ENCODE measurements at regions not wholly inside any gene's neighbourhood (a gene's known extent, or its start where the extent isn't known, plus 50 kb on each side); places are given as distances from the start of the nearest gene placed in this dataset.

- no peak overlapping the region for H3K27ac Mint-ChIP-seq
- H3K4me3 Mint-ChIP-seq = no peak overlapping the region
Measured at GRCh38 chr3:64913515-64913914, 225.7 kb upstream of the ADAMTS9 start.

GRCh38 chr3:64911138-64911537, 223.3 kb upstream of the ADAMTS9 start:
- H3K4me1 Mint-ChIP-seq (ENCODE audit: low read depth in 2 of 2) = no peaks in the 10 kb centered on the region
- no peaks in the 10 kb centered on the region for H3K36me3 Mint-ChIP-seq
- peaks cover 23% of the 10 kb centered on the region for H3K9me3 Mint-ChIP-seq
- no peak overlapping the region for H3K27ac Mint-ChIP-seq
- ATAC-seq (peak in 1 of 2 donors; percentile 51), DNase-seq (ENCODE audit: low spot score) (no peak)
- H3K27me3 Mint-ChIP-seq = no peaks in the 10 kb centered on the region
- no peak overlapping the region for H3K4me3 Mint-ChIP-seq

More at GRCh38 chr3:64913515-64913914, 225.7 kb upstream of the ADAMTS9 start:
- Mint-ChIP-seq H3K9me3 (peaks cover 19% of the 10 kb centered on the region), H3K4me1 (ENCODE audit: low read depth in 2 of 2) (no peaks in the 10 kb centered on the region), H3K36me3 (no peaks in the 10 kb centered on the region), H3K27me3 (no peaks in the 10 kb centered on the region)
- ATAC-seq (no peak), DNase-seq (ENCODE audit: low spot score) (no peak)

GRCh38 chr3:64909757-64910467, 222.1 kb upstream of the ADAMTS9 start:
- Mint-ChIP-seq H3K36me3 (no peaks in the 10 kb centered on the region), H3K4me3 (no peak overlapping the region)
- no peak for ATAC-seq

GRCh38 chr3:64909011-64909410, 221.2 kb upstream of the ADAMTS9 start:
- DNase-seq (ENCODE audit: low spot score) = no peak
- H3K4me1 Mint-ChIP-seq (ENCODE audit: low read depth in 2 of 2) = no peaks in the 10 kb centered on the region
- H3K27ac Mint-ChIP-seq = no peak overlapping the region
- no peak for ATAC-seq
- H3K4me3 Mint-ChIP-seq = no peak overlapping the region
- H3K27me3 Mint-ChIP-seq = no peaks in the 10 kb centered on the region
- H3K9me3 Mint-ChIP-seq = peaks cover 22% of the 10 kb centered on the region
- no peaks in the 10 kb centered on the region for H3K36me3 Mint-ChIP-seq

More at GRCh38 chr3:64909757-64910467, 222.1 kb upstream of the ADAMTS9 start:
- Mint-ChIP-seq H3K9me3 (peaks cover 25% of the 10 kb centered on the region), H3K4me1 (ENCODE audit: low read depth in 2 of 2) (no peaks in the 10 kb centered on the region), H3K27me3 (no peaks in the 10 kb centered on the region), H3K27ac (no peak overlapping the region)
- no peak for DNase-seq (ENCODE audit: low spot score)

GRCh38 chr3:64908251-64908685, 220.5 kb upstream of the ADAMTS9 start:
- peaks cover 22% of the 10 kb centered on the region for H3K9me3 Mint-ChIP-seq
- no peak overlapping the region for H3K4me3 Mint-ChIP-seq
- no peaks in the 10 kb centered on the region for H3K36me3 Mint-ChIP-seq
- H3K4me1 Mint-ChIP-seq (ENCODE audit: low read depth in 2 of 2) = no peaks in the 10 kb centered on the region
- DNase-seq (ENCODE audit: low spot score) (no peak), ATAC-seq (no peak)
- H3K27me3 Mint-ChIP-seq = no peaks in the 10 kb centered on the region
- no peak overlapping the region for H3K27ac Mint-ChIP-seq

GRCh38 chr3:64905906-64906410, 218.2 kb upstream of the ADAMTS9 start:
- peaks cover 16% of the 10 kb centered on the region for H3K9me3 Mint-ChIP-seq
- DNase-seq (ENCODE audit: low spot score) (no peak), ATAC-seq (no peak)
- H3K4me3 Mint-ChIP-seq = no peak overlapping the region
- no peaks in the 10 kb centered on the region for H3K36me3 Mint-ChIP-seq
- H3K27me3 Mint-ChIP-seq = no peaks in the 10 kb centered on the region
- no peak overlapping the region for H3K27ac Mint-ChIP-seq
- no peaks in the 10 kb centered on the region for H3K4me1 Mint-ChIP-seq (ENCODE audit: low read depth in 2 of 2)

GRCh38 chr3:64903006-64903405, 215.2 kb upstream of the ADAMTS9 start:
- Mint-ChIP-seq H3K36me3 (no peaks in the 10 kb centered on the region), H3K27ac (no peak overlapping the region), H3K27me3 (no peaks in the 10 kb centered on the region), H3K4me3 (no peak overlapping the region), H3K9me3 (peaks cover 18% of the 10 kb centered on the region), H3K4me1 (ENCODE audit: low read depth in 2 of 2) (no peaks in the 10 kb centered on the region)
- ATAC-seq (no peak), DNase-seq (ENCODE audit: low spot score) (no peak)

GRCh38 chr3:64901986-64902516, 214.3 kb upstream of the ADAMTS9 start:
- Mint-ChIP-seq H3K4me3 (no peak overlapping the region), H3K9me3 (peaks cover 20% of the 10 kb centered on the region), H3K36me3 (no peaks in the 10 kb centered on the region), H3K4me1 (ENCODE audit: low read depth in 2 of 2) (no peaks in the 10 kb centered on the region), H3K27ac (no peak overlapping the region), H3K27me3 (no peaks in the 10 kb centered on the region)
- no peak for DNase-seq (ENCODE audit: low spot score)
- ATAC-seq = no peak

- H3K4me1 Mint-ChIP-seq (ENCODE audit: low read depth in 2 of 2) = no peaks in the 10 kb centered on the region
- H3K27me3 Mint-ChIP-seq = no peaks in the 10 kb centered on the region
- ATAC-seq = no peak
- H3K36me3 Mint-ChIP-seq = no peaks in the 10 kb centered on the region
- no peak overlapping the region for H3K4me3 Mint-ChIP-seq
- peaks cover 22% of the 10 kb centered on the region for H3K9me3 Mint-ChIP-seq
- no peak for DNase-seq (ENCODE audit: low spot score)
- H3K27ac Mint-ChIP-seq = no peak overlapping the region
Measured at GRCh38 chr3:64901522-64901885, 213.7 kb upstream of the ADAMTS9 start.

GRCh38 chr3:64900617-64901521, 213.1 kb upstream of the ADAMTS9 start:
- H3K9me3 Mint-ChIP-seq = peaks cover 25% of the 10 kb centered on the region
- no peaks in the 10 kb centered on the region for H3K27me3 Mint-ChIP-seq
- DNase-seq (ENCODE audit: low spot score) = no peak
- no peak overlapping the region for H3K4me3 Mint-ChIP-seq
- H3K27ac Mint-ChIP-seq = no peak overlapping the region
- no peaks in the 10 kb centered on the region for H3K4me1 Mint-ChIP-seq (ENCODE audit: low read depth in 2 of 2)
- ATAC-seq = no peak
- no peaks in the 10 kb centered on the region for H3K36me3 Mint-ChIP-seq

GRCh38 chr3:64900156-64900555, 212.4 kb upstream of the ADAMTS9 start:
- Mint-ChIP-seq H3K4me3 (no peak overlapping the region), H3K27me3 (no peaks in the 10 kb centered on the region), H3K27ac (no peak overlapping the region), H3K9me3 (peaks cover 25% of the 10 kb centered on the region), H3K4me1 (ENCODE audit: low read depth in 2 of 2) (no peaks in the 10 kb centered on the region), H3K36me3 (no peaks in the 10 kb centered on the region)
- no peak for ATAC-seq
- DNase-seq (ENCODE audit: low spot score) = no peak

- DNase-seq (ENCODE audit: low spot score) = no peak
- Mint-ChIP-seq H3K36me3 (no peaks in the 10 kb centered on the region), H3K4me1 (ENCODE audit: low read depth in 2 of 2) (no peaks in the 10 kb centered on the region), H3K27me3 (no peaks in the 10 kb centered on the region), H3K27ac (no peak overlapping the region), H3K4me3 (no peak overlapping the region), H3K9me3 (peaks cover 20% of the 10 kb centered on the region)
- ATAC-seq = no peak
Measured at GRCh38 chr3:64898941-64899340, 211.1 kb upstream of the ADAMTS9 start.

GRCh38 chr3:64895991-64896895, 208.4 kb upstream of the ADAMTS9 start:
- H3K27me3 Mint-ChIP-seq = no peaks in the 10 kb centered on the region
- no peak for ATAC-seq
- H3K4me1 Mint-ChIP-seq (ENCODE audit: low read depth in 2 of 2) = no peaks in the 10 kb centered on the region
- no peak overlapping the region for H3K27ac Mint-ChIP-seq
- no peak for DNase-seq (ENCODE audit: low spot score)
- H3K36me3 Mint-ChIP-seq = peaks cover 5% of the 10 kb centered on the region
- no peak overlapping the region for H3K4me3 Mint-ChIP-seq
- H3K9me3 Mint-ChIP-seq = peaks cover 28% of the 10 kb centered on the region

Data from natural killer cell treated with Interleukin-12 subunit alpha and Interleukin-12 subunit beta and Interleukin-15 and Interleukin-18, amount 100 ng/mL, for 72 hours (primary cell).